ENCODE measurements at regions not wholly inside any gene's neighbourhood (a gene's known extent, or its start where the extent isn't known, plus 50 kb on each side); places are given as distances from the start of the nearest gene placed in this dataset.

GRCh38 chr15:93168910-93169309, 79.9 kb upstream of the RGMA start:
- no peak for TF ChIP-seq CTCF (conservative IDR thresholded peaks at IDR 0.05)
- no peak for TF ChIP-seq ZFX (IDR thresholded peaks at IDR 0.05)

Data from C4-2B (cell line).